H1 (cell line): ENCODE measurements at regions not wholly inside any gene's neighbourhood (a gene's known extent, or its start where the extent isn't known, plus 50 kb on each side); places are given as distances from the start of the nearest gene placed in this dataset.

Source experiments
- ATF2 ChIP-seq: IDR thresholded peaks from 2 replicates; pipeline ENCODE4 v1.6.1; 2012; ENCODE audit warnings: low read length, inconsistent platforms
- BACH1 ChIP-seq: IDR thresholded peaks from 2 replicates; pipeline ENCODE4 v1.6.1; 2012; ENCODE audit warnings: low read length, improper control_type of control experiment
- CBX5 ChIP-seq: fragments of 300-800, 300-1000 bp; sonication (generic); IDR thresholded peaks from 2 replicates; pipeline ENCODE4 v1.7.1; 2016; ENCODE audit warnings: antibody characterized with exemption, low read length, low read depth
- CHD1 ChIP-seq: IDR thresholded peaks from 2 replicates; pipeline ENCODE4 v1.6.1; 2012; ENCODE audit warnings: low read depth, low read length, improper control_type of control experiment
- POLR2AphosphoS5 ChIP-seq: IDR thresholded peaks from 2 replicates; pipeline ENCODE4 v1.6.1; 2011; ENCODE audit warnings: low read depth, low read length
- RAD21 ChIP-seq, 2 experiments: IDR thresholded peaks in 1 of 2; conservative IDR thresholded peaks in 1 of 2; 2 replicates each; pipeline ENCODE4 v1.6.1; 2011; ENCODE audit warnings: low read depth in 2 of 2, low read length in 2 of 2, improper control_type of control experiment in 1 of 2, inconsistent platforms in 1 of 2, mild to moderate bottlenecking in 1 of 2, moderate library complexity in 1 of 2
- YY1 ChIP-seq: IDR thresholded peaks from 2 replicates; pipeline ENCODE4 v1.6.1; 2011; ENCODE audit warnings: low read depth, mild to moderate bottlenecking, low read length

GRCh38 chr14:85711620-85712019 lies 181.7 kb downstream of the FLRT2 start (continued):
- TF ChIP-seq CHD1 (no peak), YY1 (no peak), CBX5 (no peak), ATF2 (no peak), POLR2AphosphoS5 (no peak), BACH1 (no peak), RAD21 (IDR thresholded peaks at IDR 0.05 in 1 of 2, conservative IDR thresholded peaks at IDR 0.05 in 1 of 2; ENCODE audit: low read depth in 2 of 2, low read length in 2 of 2) (no peak)
